ENCODE measurements at regions not wholly inside any gene's neighbourhood (a gene's known extent, or its start where the extent isn't known, plus 50 kb on each side); places are given as distances from the start of the nearest gene placed in this dataset.

DNA sequence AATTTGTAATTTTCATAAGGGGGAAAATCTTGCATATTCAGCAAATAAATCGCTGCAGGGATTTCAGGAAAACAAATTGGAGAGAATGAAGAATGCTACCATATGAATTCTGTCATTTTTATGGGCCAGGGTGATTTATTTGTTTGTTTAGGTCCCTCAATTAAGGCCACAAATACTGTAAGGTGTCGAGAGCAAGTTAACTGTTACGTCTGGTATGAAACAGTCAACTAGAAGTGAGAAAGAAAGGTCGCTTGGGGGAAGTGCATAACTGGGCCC lies 166.9 kb upstream of the TSHZ2 start:
- TF ChIP-seq, protein P1, sequence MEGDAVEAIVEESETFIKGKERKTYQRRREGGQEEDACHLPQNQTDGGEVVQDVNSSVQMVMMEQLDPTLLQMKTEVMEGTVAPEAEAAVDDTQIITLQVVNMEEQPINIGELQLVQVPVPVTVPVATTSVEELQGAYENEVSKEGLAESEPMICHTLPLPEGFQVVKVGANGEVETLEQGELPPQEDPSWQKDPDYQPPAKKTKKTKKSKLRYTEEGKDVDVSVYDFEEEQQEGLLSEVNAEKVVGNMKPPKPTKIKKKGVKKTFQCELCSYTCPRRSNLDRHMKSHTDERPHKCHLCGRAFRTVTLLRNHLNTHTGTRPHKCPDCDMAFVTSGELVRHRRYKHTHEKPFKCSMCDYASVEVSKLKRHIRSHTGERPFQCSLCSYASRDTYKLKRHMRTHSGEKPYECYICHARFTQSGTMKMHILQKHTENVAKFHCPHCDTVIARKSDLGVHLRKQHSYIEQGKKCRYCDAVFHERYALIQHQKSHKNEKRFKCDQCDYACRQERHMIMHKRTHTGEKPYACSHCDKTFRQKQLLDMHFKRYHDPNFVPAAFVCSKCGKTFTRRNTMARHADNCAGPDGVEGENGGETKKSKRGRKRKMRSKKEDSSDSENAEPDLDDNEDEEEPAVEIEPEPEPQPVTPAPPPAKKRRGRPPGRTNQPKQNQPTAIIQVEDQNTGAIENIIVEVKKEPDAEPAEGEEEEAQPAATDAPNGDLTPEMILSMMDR (IDR thresholded peaks at IDR 0.05; ENCODE audit: control extremely low read depth in 1 of 3, insufficient read depth in 1 of 3, low read depth in 1 of 3, low read length in 3 of 3): no peak
- no peak for TF ChIP-seq SRF (IDR thresholded peaks at IDR 0.05; ENCODE audit: low read depth, low read length)
- no peak for TF ChIP-seq TEAD4 (IDR thresholded peaks at IDR 0.05; ENCODE audit: low read depth, low read length)
- TF ChIP-seq CBX5 (IDR thresholded peaks at IDR 0.05; ENCODE audit: low read depth, low read length): no peak
- TF ChIP-seq EGR1 (IDR thresholded peaks at IDR 0.05; ENCODE audit: borderline replicate concordance, low read depth, low read length): no peak
- no peak for TF ChIP-seq KDM4A (IDR thresholded peaks at IDR 0.05; ENCODE audit: low read depth, low read length, severe bottlenecking)
- no peak for TF ChIP-seq GABPA (IDR thresholded peaks at IDR 0.05; ENCODE audit: borderline replicate concordance, insufficient read depth, low read length)
- TF ChIP-seq ZNF274 (IDR thresholded peaks at IDR 0.05; ENCODE audit: borderline replicate concordance, extremely low read depth, low read length): no peak
- TF ChIP-seq SUZ12 (IDR thresholded peaks at IDR 0.05; ENCODE audit: low read length): no peak
- TF ChIP-seq RFX5 (IDR thresholded peaks at IDR 0.05; ENCODE audit: borderline replicate concordance, low read depth, low read length): no peak
- Histone ChIP-seq H2BK120ac (replicated peaks; ENCODE audit: low read depth, low read length) (no peak overlapping the region), H2BK5ac (ENCODE audit: low read depth, low read length) (no peak overlapping the region)

More for the DNA sequence above, 166.9 kb upstream of the TSHZ2 start:
- Histone ChIP-seq H2BK12ac (ENCODE audit: low read depth, low read length) (no peak overlapping the region), H3K23me2 (ENCODE audit: low read depth, low read length) (no peaks in the 10 kb centered on the region), H4K5ac (ENCODE audit: insufficient read length, low read depth, low read length) (no peak overlapping the region), H2AFZ (ENCODE audit: low read length) (no peak overlapping the region), H2BK20ac (ENCODE audit: low read length) (no peak overlapping the region), H3K27me3 (replicated peaks in 1 of 4; ENCODE audit: control insufficient read depth in 3 of 4, extremely low read depth in 1 of 4, insufficient read depth in 3 of 4, low read length in 3 of 4) (no peaks in the 10 kb centered on the region), H3K4me2 (ENCODE audit: insufficient read depth in 1 of 2, low read depth in 2 of 2, low read length in 2 of 2) (no peak overlapping the region), H3K79me2 (ENCODE audit: control insufficient read depth in 1 of 2, insufficient read depth in 2 of 2, low read length in 2 of 2) (no peaks in the 10 kb centered on the region), H3K4me3 (ENCODE audit: extremely low read depth in 1 of 4, insufficient read depth in 2 of 4, low read depth in 3 of 4, low read length in 4 of 4) (no peak overlapping the region), H3K27ac (ENCODE audit: low read depth, low read length) (no peak overlapping the region), H3K36me3 (ENCODE audit: control insufficient read depth in 2 of 4, insufficient read depth in 4 of 4, low read length in 3 of 4) (no peaks in the 10 kb centered on the region), H3K56ac (replicated peaks; ENCODE audit: insufficient read length, low read depth, low read length) (no peak overlapping the region), H2AK5ac (ENCODE audit: low read depth, low read length) (no peak overlapping the region), H3K9me3 (ENCODE audit: insufficient read depth in 2 of 2, low read depth in 1 of 2, low read length in 1 of 2) (no peaks in the 10 kb centered on the region), H2BK15ac (ENCODE audit: low read length) (no peak overlapping the region), H3K18ac (ENCODE audit: extremely low read depth, low read length) (no peak overlapping the region), H4K20me1 (replicated peaks in 1 of 2; ENCODE audit: control insufficient read depth in 1 of 2, insufficient read depth in 2 of 2, low read length in 2 of 2) (no peaks in the 10 kb centered on the region), H4K91ac (replicated peaks; ENCODE audit: insufficient read length, low read length) (no peak overlapping the region), H3K4ac (replicated peaks; ENCODE audit: insufficient read length, low read depth, low read length) (no peak overlapping the region), H3K23ac (ENCODE audit: insufficient read length) (no peak overlapping the region), H3K4me1 (replicated peaks in 1 of 4; ENCODE audit: control insufficient read depth in 3 of 4, insufficient read depth in 4 of 4, low read length in 3 of 4) (no peaks in the 10 kb centered on the region), H4K8ac (ENCODE audit: extremely low read depth, insufficient read depth, low read length) (no peak overlapping the region), H3K79me1 (ENCODE audit: low read depth, low read length) (no peaks in the 10 kb centered on the region), H3K14ac (ENCODE audit: insufficient read length) (no peak overlapping the region), H3K9ac (replicated peaks in 1 of 4; ENCODE audit: extremely low read depth in 1 of 4, low read depth in 3 of 4, low read length in 3 of 4) (no peak overlapping the region)
- FAIRE-seq (no peak), DNase-seq (ENCODE audit: low read depth in 1 of 2, low spot score in 2 of 2) (no peak)
- ChIA-PET CTCF (ENCODE audit: partially characterized antibody) (no interaction called here), POLR2A (ENCODE audit: partially characterized antibody) (no interaction called here)
- WGBS, 2 experiments (ENCODE audit: extremely low coverage in 1 of 2, insufficient coverage in 1 of 2, insufficient read length in 1 of 2, insufficient replicate concordance in 2 of 2, low coverage in 1 of 2, low lambda C conversion rate in 2 of 2, missing lambda C conversion rate in 1 of 2): 88% methylated on average over 4 of the region's 4 CpGs; no CpG with 5 or more reads in 1 of the 2 experiments

Data from H1 (cell line).